Thymus (tissue), 11 donors: ENCODE measurements at regions not wholly inside any gene's neighbourhood (a gene's known extent, or its start where the extent isn't known, plus 50 kb on each side); places are given as distances from the start of the nearest gene placed in this dataset.

Experiments
- DNase-seq, 9 donors: peaks; one replicate each; pipeline ENCODE4 v3.0.0-alpha.2; 2013; ENCODE audit warnings: low spot score in 9 of 9, low read depth in 6 of 9, missing footprints in 1 of 9
- H3K27ac ChIP-seq, 2 donors: one replicate each; pipeline ENCODE4 v1.5.1; 2013; ENCODE audit warnings: control low read depth in 1 of 2, low read depth in 1 of 2, low read length in 1 of 2, mild to moderate bottlenecking in 1 of 2, moderate library complexity in 1 of 2
- H3K27me3 ChIP-seq, 2 donors: one replicate each; pipeline ENCODE4 v1.5.1; 2013; ENCODE audit warnings: low read length in 1 of 2; ENCODE audit not compliant: control insufficient read depth in 2 of 2, insufficient read depth in 1 of 2
- H3K36me3 ChIP-seq, 2 donors: one replicate each; pipeline ENCODE4 v1.5.1; 2013; ENCODE audit warnings: low read length in 1 of 2, mild to moderate bottlenecking in 1 of 2, moderate library complexity in 1 of 2; ENCODE audit not compliant: control insufficient read depth in 2 of 2, insufficient read depth in 2 of 2
- H3K4me1 ChIP-seq, 2 donors: one replicate each; pipeline ENCODE4 v1.5.1; 2013; ENCODE audit warnings: low read length in 2 of 2; ENCODE audit not compliant: control insufficient read depth in 2 of 2, insufficient read depth in 2 of 2
- H3K4me3 ChIP-seq, 2 donors: one replicate each; pipeline ENCODE4 v1.5.1; 2013; ENCODE audit warnings: low read length in 2 of 2, control low read depth in 1 of 2, mild to moderate bottlenecking in 1 of 2
- H3K9me3 ChIP-seq, 2 donors: one replicate each; pipeline ENCODE4 v1.5.1; 2013; ENCODE audit warnings: low read length in 1 of 2, mild to moderate bottlenecking in 1 of 2; ENCODE audit not compliant: control insufficient read depth in 2 of 2, insufficient read depth in 1 of 2
- WGBS: extraction: QIAGEN DNeasy Blood & Tissue Kit; methylation state at CpG from one replicate; pipeline ENCODE4 v1.1.7; 2013; 5-methylcytosine and 5-hydroxymethylcytosine counted together
- donor health status: healthy.

DNA sequence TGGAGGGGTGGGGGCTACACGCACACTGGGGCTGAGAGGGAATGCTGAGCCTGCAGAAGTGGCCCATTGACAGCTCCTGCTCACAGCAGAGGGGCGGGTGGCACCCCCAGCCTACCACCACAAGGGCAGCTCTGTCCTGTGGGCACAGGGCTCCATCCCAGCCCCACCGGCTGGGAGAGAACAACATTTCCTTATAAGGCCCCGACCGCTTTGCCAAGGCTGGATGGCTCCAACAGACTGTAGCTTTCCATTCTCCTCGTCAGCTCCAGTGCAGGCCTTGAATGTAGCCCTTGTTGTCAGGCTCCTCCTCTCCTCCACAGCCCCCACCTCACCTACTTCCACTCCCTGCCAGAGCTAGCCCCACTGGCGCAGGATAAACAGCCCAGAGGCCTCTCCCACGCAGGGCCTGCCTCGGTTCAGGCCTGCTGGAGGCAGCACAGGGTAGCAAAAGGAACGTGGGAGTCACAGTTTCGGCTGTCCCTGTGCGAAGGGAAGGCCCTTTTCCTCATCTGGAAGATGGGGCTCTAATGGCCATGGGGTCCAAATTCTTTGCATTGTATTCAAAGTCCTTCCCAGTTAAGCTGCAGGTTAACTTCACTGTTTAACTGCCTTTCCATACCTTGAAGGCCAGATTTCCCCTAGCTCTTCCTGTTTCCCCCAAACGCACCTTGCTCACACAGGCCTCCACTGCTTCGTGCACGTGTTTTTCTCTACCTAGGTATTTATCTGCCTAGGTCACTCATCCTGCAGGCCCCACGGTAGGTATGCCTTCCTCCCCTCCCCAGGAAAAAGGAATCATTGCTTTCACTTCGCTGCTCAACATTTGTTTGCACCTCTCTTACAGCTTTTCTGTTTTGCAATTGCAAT, 101.6 kb upstream of the LPP start:
- Histone ChIP-seq H3K9me3 (no peaks in the 10 kb centered on the region), H3K4me3 (no peak overlapping the region), H3K36me3 (no peaks in the 10 kb centered on the region), H3K27me3 (no peaks in the 10 kb centered on the region), H3K4me1 (peaks cover 27 to 61% of the 10 kb centered on the region in 2 donors), H3K27ac (peak overlapping the region in 1 of 2 donors; percentile 30)
- 84% methylated on average over 17 of the region's 17 CpGs for WGBS
- peak in 1 of 9 donors; percentile 50 for DNase-seq

DNA sequence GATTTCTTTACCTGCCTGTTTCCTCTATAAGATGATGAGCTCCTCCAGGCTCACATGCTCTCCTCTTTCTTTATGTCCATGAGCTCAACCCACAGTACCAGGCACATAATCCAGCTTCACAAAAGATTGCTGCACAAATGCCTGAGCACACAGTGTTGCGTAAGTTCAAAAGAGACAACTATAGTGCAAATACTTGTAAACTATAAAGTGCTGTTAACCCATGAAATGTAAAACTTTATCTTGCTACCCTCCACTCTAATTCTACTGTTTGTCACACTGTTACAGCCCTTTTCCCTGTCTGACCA, 101.0 kb upstream of the LPP start:
- Histone ChIP-seq H3K9me3 (no peaks in the 10 kb centered on the region), H3K27ac (no peak overlapping the region), H3K4me3 (no peak overlapping the region), H3K27me3 (no peaks in the 10 kb centered on the region), H3K36me3 (no peaks in the 10 kb centered on the region), H3K4me1 (peaks cover 27 to 55% of the 10 kb centered on the region in 2 donors)
- DNase-seq: no peak
- WGBS: 94% methylated on average over 1 of the region's 1 CpG

DNA sequence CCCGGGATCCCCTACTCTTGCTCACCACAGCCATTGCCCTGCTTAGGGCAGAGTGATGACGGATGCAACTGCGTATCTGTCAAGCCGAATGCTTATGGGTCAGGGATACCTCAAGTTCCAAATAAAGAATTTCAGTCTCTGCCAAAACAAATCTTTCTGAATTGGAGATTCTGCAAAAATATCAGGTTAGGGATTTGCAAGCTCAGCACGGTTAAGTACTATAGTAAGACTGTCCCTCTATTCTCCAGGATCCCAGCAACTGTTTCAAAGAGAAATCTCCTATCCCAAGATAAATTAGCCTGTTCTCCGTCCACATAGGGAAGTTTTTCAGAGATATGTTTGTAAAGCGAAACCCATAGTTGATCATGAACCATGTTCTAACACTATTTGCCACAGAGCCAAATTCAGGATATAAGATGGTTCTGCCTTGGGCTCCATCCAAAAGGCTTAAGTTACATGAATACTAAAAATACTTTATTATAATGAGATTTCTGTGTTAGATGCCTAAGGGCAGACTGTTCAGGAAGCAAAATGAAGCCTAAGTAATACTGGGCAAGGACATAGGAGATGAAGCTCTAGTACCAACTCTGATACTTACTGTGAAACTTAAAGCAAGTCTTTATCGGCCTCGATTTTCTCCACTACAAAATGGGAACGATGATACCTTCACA, 100.1 kb upstream of the LPP start:
- no peak overlapping the region for H3K4me3 ChIP-seq

DNA sequence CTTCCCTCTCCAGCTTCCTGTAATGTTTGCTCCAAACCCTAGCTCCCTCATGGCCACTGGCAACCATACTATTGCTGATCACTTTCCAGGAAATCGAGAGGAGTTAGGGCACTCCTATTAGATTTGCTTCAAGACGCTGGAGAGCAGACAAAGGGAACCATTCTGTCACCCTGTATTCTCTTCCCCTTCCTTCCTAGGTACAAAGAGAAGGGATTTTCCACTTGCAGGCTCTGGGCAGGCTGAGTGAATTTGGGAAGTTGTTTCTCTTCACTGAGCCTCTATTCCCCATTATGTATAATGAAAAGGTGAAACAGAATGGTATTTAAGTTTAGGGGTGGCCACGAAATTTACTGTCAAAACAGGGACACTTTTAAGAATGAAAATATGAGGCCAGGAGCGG, 99.4 kb upstream of the LPP start:
- no peak overlapping the region for H3K27ac ChIP-seq

More for the DNA sequence above, 100.1 kb upstream of the LPP start:
- DNase-seq: no peak
- WGBS: 97% methylated on average over 10 of the region's 10 CpGs
- H3K27me3 ChIP-seq: no peaks in the 10 kb centered on the region
- peaks cover 27 to 52% of the 10 kb centered on the region in 2 donors for H3K4me1 ChIP-seq
- H3K9me3 ChIP-seq: no peaks in the 10 kb centered on the region
- H3K36me3 ChIP-seq: no peaks in the 10 kb centered on the region
- no peak overlapping the region for H3K27ac ChIP-seq

DNA sequence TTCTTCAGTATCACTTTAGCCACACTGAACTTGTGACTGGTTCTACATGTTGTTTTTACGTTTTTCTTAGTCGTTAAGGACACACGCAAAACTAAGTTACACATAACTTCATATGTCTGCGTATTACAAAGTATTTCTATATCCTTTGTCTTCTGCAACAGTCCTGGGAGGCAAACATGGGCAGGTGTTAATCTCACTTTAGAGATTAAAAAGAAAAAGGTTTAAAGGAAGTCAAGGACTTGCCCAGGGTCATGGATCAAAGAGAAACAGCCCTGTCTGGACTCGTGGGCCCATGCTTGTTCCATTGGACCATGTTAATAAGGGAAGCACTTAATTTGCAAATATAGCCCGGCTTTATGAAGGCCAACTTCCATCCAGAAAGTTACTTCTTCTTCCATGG, 98.6 kb upstream of the LPP start:
- Histone ChIP-seq H3K36me3 (no peaks in the 10 kb centered on the region), H3K27ac (no peak overlapping the region), H3K9me3 (no peaks in the 10 kb centered on the region), H3K4me1 (peaks cover 17 to 47% of the 10 kb centered on the region in 2 donors), H3K4me3 (no peak overlapping the region), H3K27me3 (no peaks in the 10 kb centered on the region)
- DNase-seq: no peak
- WGBS: 94% methylated on average over 6 of the region's 6 CpGs

More for the DNA sequence above, 99.4 kb upstream of the LPP start:
- no peak overlapping the region for H3K4me3 ChIP-seq
- no peaks in the 10 kb centered on the region for H3K36me3 ChIP-seq
- H3K9me3 ChIP-seq: no peaks in the 10 kb centered on the region
- no peaks in the 10 kb centered on the region for H3K27me3 ChIP-seq
- peaks cover 23 to 49% of the 10 kb centered on the region in 2 donors for H3K4me1 ChIP-seq
- WGBS: 95% methylated on average over 4 of the region's 4 CpGs
- no peak for DNase-seq

DNA sequence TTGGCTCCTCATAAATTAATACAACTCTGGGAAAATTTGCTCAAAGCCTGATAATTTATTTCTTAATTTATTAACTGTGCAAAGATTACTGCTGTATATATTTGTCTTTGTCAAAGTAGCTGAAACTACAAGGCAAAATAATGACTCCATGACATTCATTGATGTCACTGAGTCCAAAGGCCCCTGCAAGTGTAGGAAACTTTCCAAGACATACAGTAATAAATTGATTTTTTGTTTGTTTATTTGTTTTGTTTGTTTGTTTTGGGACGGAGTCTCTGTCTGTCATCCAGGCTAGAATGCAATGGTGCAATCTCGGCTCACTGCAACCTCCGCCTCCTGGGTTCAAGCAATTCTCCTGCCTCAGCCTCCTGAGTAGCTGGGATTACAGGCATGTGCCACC, 96.8 kb upstream of the LPP start:
- WGBS: 99% methylated on average over 3 of the region's 3 CpGs
- Histone ChIP-seq H3K27ac (no peak overlapping the region), H3K27me3 (no peaks in the 10 kb centered on the region), H3K4me3 (no peak overlapping the region), H3K9me3 (no peaks in the 10 kb centered on the region), H3K4me1 (peaks cover 24 to 47% of the 10 kb centered on the region in 2 donors), H3K36me3 (no peaks in the 10 kb centered on the region)
- no peak for DNase-seq

GRCh38 chr3:188058569-188059184, 95.3 kb upstream of the LPP start:
- Histone ChIP-seq H3K27ac (no peak overlapping the region), H3K4me3 (no peak overlapping the region), H3K27me3 (no peaks in the 10 kb centered on the region), H3K4me1 (peaks cover 15 to 34% of the 10 kb centered on the region in 2 donors), H3K36me3 (no peaks in the 10 kb centered on the region), H3K9me3 (no peaks in the 10 kb centered on the region)
- 97% methylated on average over 5 of the region's 5 CpGs for WGBS
- DNase-seq: no peak

DNA sequence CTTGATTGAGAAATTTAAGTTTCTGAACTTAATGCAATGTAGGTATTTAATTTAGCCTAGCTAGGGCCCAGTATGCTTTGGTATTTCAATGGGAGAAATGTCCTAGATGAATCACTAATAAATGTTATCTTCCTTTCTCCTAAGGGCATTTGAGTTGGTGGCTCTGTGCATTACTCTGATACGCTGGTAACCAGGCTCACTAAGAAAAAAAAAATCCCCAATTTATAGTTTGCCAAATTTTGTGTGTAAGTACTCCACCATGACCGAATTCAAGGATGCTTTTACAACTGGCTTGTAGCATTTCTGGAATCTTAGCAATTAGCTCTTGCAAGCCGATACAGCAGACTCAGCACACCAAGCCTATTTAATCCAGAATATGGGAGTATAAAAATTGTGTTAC, 94.6 kb upstream of the LPP start:
- H3K27me3 ChIP-seq: no peaks in the 10 kb centered on the region
- H3K9me3 ChIP-seq: no peaks in the 10 kb centered on the region
- no peaks in the 10 kb centered on the region for H3K36me3 ChIP-seq
- no peak overlapping the region for H3K27ac ChIP-seq
- no peak overlapping the region for H3K4me3 ChIP-seq
- H3K4me1 ChIP-seq: peaks cover 15 to 40% of the 10 kb centered on the region in 2 donors
- no peak for DNase-seq
- 97% methylated on average over 3 of the region's 3 CpGs for WGBS

GRCh38 chr3:188060264-188060835, 93.6 kb upstream of the LPP start:
- Histone ChIP-seq H3K27ac (peak overlapping the region; percentile 56 to 84), H3K9me3 (no peaks in the 10 kb centered on the region), H3K4me3 (no peak overlapping the region), H3K27me3 (no peaks in the 10 kb centered on the region), H3K36me3 (no peaks in the 10 kb centered on the region), H3K4me1 (peaks cover 19 to 45% of the 10 kb centered on the region in 2 donors)
- DNase-seq: peak in 6 of 9 donors; percentile 33 to 78 (median 58)
- 35% methylated on average over 2 of the region's 2 CpGs for WGBS
